Retinal pigment epithelial cell (primary cell): ENCODE measurements at regions not wholly inside any gene's neighbourhood (a gene's known extent, or its start where the extent isn't known, plus 50 kb on each side); places are given as distances from the start of the nearest gene placed in this dataset.
"Not testable (repeated sequence)": the region's sequence is repeated elsewhere in the genome, so short reads cannot be mapped to it uniquely, and the experiment has no call there.

Experiments
- DNase-seq: peaks from one replicate; pipeline ENCODE4 v3.0.0-alpha.2; 2010; ENCODE audit warnings: low read depth
- H3K4me3 ChIP-seq: 2 replicates; pipeline ENCODE4 v1.5.1; 2011; ENCODE audit warnings: mild to moderate bottlenecking, low read length, control low read depth, moderate library complexity
- TF ChIP-seq, protein P1 (sequence below): conservative IDR thresholded peaks from 2 replicates; pipeline ENCODE4 v1.5.1; 2011; ENCODE audit warnings: low read depth, low read length, control low read depth, inconsistent platforms

- no peak for DNase-seq
- no peak overlapping the region for H3K4me3 ChIP-seq
- TF ChIP-seq, protein P1, sequence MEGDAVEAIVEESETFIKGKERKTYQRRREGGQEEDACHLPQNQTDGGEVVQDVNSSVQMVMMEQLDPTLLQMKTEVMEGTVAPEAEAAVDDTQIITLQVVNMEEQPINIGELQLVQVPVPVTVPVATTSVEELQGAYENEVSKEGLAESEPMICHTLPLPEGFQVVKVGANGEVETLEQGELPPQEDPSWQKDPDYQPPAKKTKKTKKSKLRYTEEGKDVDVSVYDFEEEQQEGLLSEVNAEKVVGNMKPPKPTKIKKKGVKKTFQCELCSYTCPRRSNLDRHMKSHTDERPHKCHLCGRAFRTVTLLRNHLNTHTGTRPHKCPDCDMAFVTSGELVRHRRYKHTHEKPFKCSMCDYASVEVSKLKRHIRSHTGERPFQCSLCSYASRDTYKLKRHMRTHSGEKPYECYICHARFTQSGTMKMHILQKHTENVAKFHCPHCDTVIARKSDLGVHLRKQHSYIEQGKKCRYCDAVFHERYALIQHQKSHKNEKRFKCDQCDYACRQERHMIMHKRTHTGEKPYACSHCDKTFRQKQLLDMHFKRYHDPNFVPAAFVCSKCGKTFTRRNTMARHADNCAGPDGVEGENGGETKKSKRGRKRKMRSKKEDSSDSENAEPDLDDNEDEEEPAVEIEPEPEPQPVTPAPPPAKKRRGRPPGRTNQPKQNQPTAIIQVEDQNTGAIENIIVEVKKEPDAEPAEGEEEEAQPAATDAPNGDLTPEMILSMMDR, result no peak
Measured at GRCh38 chr2:15755528-15755927, 163.9 kb downstream of the DDX1 start.

- H3K4me3 ChIP-seq, result no peak overlapping the region
- TF ChIP-seq, protein P1, result no peak
- DNase-seq, result no peak
Measured at GRCh38 chr2:15756011-15756550, 164.4 kb downstream of the DDX1 start.

- no peak for DNase-seq
- TF ChIP-seq, protein P1, result no peak
Measured at GRCh38 chr2:15756882-15757819, 165.5 kb downstream of the DDX1 start.

DNA sequence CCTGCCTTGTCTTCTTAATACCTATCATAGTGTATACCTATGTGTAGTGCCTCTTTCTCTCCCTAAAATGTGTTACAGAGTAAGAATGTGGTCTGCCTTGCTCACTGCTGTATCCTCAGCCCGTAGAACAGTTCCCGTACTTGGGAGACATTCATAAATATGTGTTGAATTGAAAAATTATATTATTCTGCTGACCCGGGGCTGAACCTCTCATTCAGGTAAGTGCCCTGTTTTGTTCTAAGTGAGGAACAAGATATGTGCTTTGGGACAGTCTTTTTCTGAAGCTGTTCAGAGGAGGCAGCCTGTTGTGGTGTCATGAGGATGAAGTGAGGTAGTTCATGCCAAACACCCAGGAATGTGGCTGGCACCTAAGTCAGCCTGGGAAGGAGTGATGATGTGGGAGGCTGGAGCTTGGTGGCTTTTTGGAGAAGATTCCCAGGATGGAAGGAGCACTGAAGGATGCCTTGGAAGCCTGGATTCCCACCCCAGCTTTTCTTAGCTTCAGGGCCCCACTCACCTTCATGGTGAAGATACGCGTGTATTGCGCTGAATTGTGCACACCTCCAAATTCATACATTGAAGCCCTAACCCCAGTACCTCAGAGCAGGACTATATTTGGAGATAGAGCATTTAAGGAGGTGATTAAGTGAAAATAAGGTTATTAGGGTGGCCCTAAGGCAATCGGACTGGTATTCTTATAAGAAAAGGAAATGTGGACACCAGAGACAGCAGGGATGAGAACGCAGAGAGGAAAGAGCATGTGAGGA, 166.3 kb downstream of the DDX1 start:
- no peak overlapping the region for H3K4me3 ChIP-seq
- DNase-seq, result no peak
- TF ChIP-seq, protein P1, result no peak

More at GRCh38 chr2:15756882-15757819, 165.5 kb downstream of the DDX1 start:
- H3K4me3 ChIP-seq, result no peak overlapping the region

- no peak overlapping the region for H3K4me3 ChIP-seq
- TF ChIP-seq, protein P1, result no peak
- no peak for DNase-seq
Measured at GRCh38 chr2:15758848-15759247, 167.2 kb downstream of the DDX1 start.

GRCh38 chr2:15759385-15759784, 167.7 kb downstream of the DDX1 start:
- TF ChIP-seq, protein P1, result no peak
- no peak for DNase-seq
- H3K4me3 ChIP-seq, result no peak overlapping the region

DNA sequence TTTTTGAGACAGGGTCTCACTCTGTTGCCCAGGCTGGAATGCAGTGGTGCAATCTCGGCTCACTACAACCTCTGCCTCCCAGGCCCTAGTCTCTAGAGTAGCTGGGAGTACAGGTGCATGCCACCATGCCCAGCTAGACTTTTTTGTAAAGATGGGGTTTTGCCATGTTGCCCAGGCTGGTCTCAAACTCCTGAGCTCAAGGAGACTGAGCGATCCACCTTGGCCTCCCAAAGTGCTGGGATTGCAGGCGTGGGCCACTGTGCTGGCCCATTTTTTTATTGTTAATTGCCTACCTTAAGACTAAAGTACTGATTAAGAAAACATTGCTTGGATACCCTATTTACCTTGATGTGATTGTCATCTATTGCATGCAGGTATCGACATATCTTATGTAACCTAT, 168.1 kb downstream of the DDX1 start:
- H3K4me3 ChIP-seq, result not testable (repeated sequence)

More for the DNA sequence above, 168.1 kb downstream of the DDX1 start:
- not testable (repeated sequence) for DNase-seq
